ENCODE measurements at regions not wholly inside any gene's neighbourhood (a gene's known extent, or its start where the extent isn't known, plus 50 kb on each side); places are given as distances from the start of the nearest gene placed in this dataset.

DNA sequence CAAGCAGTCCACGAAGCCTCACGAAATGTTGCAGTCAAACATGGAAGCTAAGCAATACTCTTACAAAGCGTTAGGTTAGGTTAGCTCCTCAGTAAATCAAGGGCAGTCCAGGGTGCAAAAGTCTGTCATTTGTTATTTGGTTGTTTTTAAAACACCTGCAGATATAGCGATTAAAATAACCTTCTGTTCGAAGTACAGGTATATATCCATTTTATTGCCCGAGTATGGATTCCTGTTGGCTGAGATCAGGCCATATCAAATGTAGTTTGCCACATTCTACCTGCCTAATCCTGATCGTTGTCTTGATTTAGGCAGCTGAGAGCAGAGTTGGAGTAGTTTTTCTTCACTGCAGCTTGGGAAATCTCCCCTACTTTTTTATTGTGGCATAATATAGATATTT is 99.5 kb upstream of the EPB41L3 start:
- POLR2A ChIA-PET = no interaction called here
- DNase-seq (ENCODE audit: low read depth, low spot score) = no peak
- Histone ChIP-seq H3K27me3 (ENCODE audit: control insufficient read depth, insufficient read depth, low read length) (no peaks in the 10 kb centered on the region), H3K4me3 (ENCODE audit: low read depth in 2 of 2, low read length in 2 of 2) (no peak overlapping the region), H3K27ac (ENCODE audit: low read length) (no peak overlapping the region), H3K4me1 (ENCODE audit: control insufficient read depth, insufficient read depth, low read length) (no peaks in the 10 kb centered on the region), H3K36me3 (ENCODE audit: control insufficient read depth, insufficient read depth, low read length) (no peaks in the 10 kb centered on the region), H3K9me3 (ENCODE audit: control insufficient read depth, insufficient read depth, low read depth, low read length) (no peaks in the 10 kb centered on the region)
- BruUV-seq (replicated peaks) = no TSS peak
- ATAC-seq = no peak
- intact Hi-C loops (cut with micrococcal nuclease; ENCODE audit: unreplicated experiment) = no loop called here
- CTCF ChIA-PET = no interaction called here
- TF ChIP-seq SIN3A (IDR thresholded peaks at IDR 0.05; ENCODE audit: borderline replicate concordance, insufficient read depth, low read depth, low read length) (no peak), POLR2AphosphoS5 (IDR thresholded peaks at IDR 0.05; ENCODE audit: low read depth, low read length) (no peak), TCF7L2 (IDR thresholded peaks at IDR 0.05; ENCODE audit: low read depth, low read length) (no peak)
- TF ChIP-seq, protein P1, sequence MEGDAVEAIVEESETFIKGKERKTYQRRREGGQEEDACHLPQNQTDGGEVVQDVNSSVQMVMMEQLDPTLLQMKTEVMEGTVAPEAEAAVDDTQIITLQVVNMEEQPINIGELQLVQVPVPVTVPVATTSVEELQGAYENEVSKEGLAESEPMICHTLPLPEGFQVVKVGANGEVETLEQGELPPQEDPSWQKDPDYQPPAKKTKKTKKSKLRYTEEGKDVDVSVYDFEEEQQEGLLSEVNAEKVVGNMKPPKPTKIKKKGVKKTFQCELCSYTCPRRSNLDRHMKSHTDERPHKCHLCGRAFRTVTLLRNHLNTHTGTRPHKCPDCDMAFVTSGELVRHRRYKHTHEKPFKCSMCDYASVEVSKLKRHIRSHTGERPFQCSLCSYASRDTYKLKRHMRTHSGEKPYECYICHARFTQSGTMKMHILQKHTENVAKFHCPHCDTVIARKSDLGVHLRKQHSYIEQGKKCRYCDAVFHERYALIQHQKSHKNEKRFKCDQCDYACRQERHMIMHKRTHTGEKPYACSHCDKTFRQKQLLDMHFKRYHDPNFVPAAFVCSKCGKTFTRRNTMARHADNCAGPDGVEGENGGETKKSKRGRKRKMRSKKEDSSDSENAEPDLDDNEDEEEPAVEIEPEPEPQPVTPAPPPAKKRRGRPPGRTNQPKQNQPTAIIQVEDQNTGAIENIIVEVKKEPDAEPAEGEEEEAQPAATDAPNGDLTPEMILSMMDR (IDR thresholded peaks at IDR 0.05) = no peak
- TF ChIP-seq, protein P2, sequence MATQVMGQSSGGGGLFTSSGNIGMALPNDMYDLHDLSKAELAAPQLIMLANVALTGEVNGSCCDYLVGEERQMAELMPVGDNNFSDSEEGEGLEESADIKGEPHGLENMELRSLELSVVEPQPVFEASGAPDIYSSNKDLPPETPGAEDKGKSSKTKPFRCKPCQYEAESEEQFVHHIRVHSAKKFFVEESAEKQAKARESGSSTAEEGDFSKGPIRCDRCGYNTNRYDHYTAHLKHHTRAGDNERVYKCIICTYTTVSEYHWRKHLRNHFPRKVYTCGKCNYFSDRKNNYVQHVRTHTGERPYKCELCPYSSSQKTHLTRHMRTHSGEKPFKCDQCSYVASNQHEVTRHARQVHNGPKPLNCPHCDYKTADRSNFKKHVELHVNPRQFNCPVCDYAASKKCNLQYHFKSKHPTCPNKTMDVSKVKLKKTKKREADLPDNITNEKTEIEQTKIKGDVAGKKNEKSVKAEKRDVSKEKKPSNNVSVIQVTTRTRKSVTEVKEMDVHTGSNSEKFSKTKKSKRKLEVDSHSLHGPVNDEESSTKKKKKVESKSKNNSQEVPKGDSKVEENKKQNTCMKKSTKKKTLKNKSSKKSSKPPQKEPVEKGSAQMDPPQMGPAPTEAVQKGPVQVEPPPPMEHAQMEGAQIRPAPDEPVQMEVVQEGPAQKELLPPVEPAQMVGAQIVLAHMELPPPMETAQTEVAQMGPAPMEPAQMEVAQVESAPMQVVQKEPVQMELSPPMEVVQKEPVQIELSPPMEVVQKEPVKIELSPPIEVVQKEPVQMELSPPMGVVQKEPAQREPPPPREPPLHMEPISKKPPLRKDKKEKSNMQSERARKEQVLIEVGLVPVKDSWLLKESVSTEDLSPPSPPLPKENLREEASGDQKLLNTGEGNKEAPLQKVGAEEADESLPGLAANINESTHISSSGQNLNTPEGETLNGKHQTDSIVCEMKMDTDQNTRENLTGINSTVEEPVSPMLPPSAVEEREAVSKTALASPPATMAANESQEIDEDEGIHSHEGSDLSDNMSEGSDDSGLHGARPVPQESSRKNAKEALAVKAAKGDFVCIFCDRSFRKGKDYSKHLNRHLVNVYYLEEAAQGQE (IDR thresholded peaks at IDR 0.05; ENCODE audit: insufficient read depth in 1 of 2, low read depth in 2 of 2, low read length in 1 of 2) = no peak
- in situ Hi-C loops (cut with HindIII; ENCODE audit: low pct_unique_long_range_greater_than_20kb, low sequenced_read_pairs) = no loop called here

DNA sequence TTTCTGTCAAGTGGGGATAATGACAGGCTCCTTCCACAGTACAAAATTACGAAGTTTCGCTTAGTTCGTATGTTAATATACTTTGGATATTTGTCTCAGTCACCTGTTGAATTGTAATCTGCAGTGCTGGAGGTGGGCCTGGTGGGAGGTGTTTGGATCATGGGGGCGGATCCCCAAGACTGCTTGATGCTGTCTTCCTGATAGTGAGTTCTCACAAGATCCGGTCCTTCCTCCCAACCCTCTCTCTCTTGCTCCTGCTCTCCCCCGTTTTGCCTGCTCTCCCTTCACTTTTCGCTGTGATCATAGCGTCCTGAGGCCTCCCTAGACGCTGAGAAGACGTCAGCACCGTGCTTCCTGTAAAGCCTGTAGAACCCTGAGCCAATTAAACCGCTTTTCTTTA is 97.1 kb upstream of the EPB41L3 start:
- no peaks in the 10 kb centered on the region for H3K36me3 ChIP-seq (ENCODE audit: control insufficient read depth, insufficient read depth, low read length)
- no peak overlapping the region for H3K4me3 ChIP-seq (ENCODE audit: low read depth in 2 of 2, low read length in 2 of 2)
- ATAC-seq = no peak
- H3K27me3 ChIP-seq (ENCODE audit: control insufficient read depth, insufficient read depth, low read length) = no peaks in the 10 kb centered on the region
- no peak for TF ChIP-seq TCF7L2 (IDR thresholded peaks at IDR 0.05; ENCODE audit: low read depth, low read length)
- no peak for TF ChIP-seq POLR2AphosphoS5 (IDR thresholded peaks at IDR 0.05; ENCODE audit: low read depth, low read length)
- TF ChIP-seq, protein P2 (IDR thresholded peaks at IDR 0.05; ENCODE audit: insufficient read depth in 1 of 2, low read depth in 2 of 2, low read length in 1 of 2) = no peak
- TF ChIP-seq, protein P1 (IDR thresholded peaks at IDR 0.05) = no peak
- no peak for TF ChIP-seq SIN3A (IDR thresholded peaks at IDR 0.05; ENCODE audit: borderline replicate concordance, insufficient read depth, low read depth, low read length)
- in situ Hi-C loops (cut with HindIII; ENCODE audit: low pct_unique_long_range_greater_than_20kb, low sequenced_read_pairs) (no loop called here), intact Hi-C loops (cut with micrococcal nuclease; ENCODE audit: unreplicated experiment) (no loop called here)
- ChIA-PET POLR2A (no interaction called here), CTCF (no interaction called here)
- BruUV-seq (replicated peaks) = no TSS peak
- no peak for DNase-seq (ENCODE audit: low read depth, low spot score)
- no peaks in the 10 kb centered on the region for H3K4me1 ChIP-seq (ENCODE audit: control insufficient read depth, insufficient read depth, low read length)
- H3K9me3 ChIP-seq (ENCODE audit: control insufficient read depth, insufficient read depth, low read depth, low read length) = no peaks in the 10 kb centered on the region
- H3K27ac ChIP-seq (ENCODE audit: low read length) = no peak overlapping the region

Measured in Panc1 (cell line).